Stimulated activated CD8-positive, alpha-beta memory T cell treated with anti-CD3 and anti-CD28 coated beads, Interleukin-2, amount 100 ng/mL, for 48 hours (primary cell): ENCODE measurements at regions not wholly inside any gene's neighbourhood (a gene's known extent, or its start where the extent isn't known, plus 50 kb on each side); places are given as distances from the start of the nearest gene placed in this dataset.

ENCODE experiments used
- DNase-seq, 2 donors: peaks; one replicate each; pipeline ENCODE4 v3.0.0-alpha.2; 2020; ENCODE audit warnings: low read depth in 2 of 2

GRCh38 chr13:107205318-107206104, 637.6 kb upstream of the ARGLU1 start:
- peak; percentile 29 to 31 for DNase-seq

- no peak for DNase-seq
Measured at GRCh38 chr13:107203146-107203847, 635.4 kb upstream of the ARGLU1 start.

DNA sequence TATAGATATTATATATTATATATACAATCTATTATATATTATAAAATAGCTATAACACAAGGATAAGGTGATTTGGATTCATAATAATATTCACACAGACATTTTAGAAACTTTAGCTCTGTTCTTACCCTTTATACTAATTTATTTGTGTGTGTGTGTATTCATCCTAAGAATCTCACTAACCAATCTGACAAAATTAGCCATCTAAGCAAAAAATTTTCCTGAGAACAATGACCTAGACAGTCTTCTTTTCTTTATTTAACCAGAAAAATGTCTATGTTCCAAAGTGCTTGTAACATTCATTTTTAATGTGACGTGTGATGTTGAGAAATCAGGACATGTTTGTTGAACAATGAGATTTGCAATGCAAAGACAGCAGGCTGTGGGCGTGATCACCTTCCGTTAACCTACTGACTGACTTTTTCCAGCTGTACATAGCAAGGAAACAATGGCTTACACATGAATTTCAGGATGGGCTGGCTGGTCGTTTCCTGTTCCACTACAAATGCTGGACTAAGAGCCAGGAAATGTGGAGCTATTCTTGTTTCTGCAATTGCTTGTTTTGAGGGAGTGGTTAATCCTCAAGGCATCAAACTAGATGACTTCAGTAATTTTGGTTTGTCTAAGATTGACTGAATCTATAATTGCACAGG, 634.6 kb upstream of the ARGLU1 start:
- DNase-seq: no peak

GRCh38 chr13:107200491-107200890, 632.6 kb upstream of the ARGLU1 start:
- DNase-seq: no peak

GRCh38 chr13:107192289-107192688, 624.4 kb upstream of the ARGLU1 start:
- no peak for DNase-seq

GRCh38 chr13:107190065-107190464, 622.1 kb upstream of the ARGLU1 start:
- DNase-seq: no peak

DNA sequence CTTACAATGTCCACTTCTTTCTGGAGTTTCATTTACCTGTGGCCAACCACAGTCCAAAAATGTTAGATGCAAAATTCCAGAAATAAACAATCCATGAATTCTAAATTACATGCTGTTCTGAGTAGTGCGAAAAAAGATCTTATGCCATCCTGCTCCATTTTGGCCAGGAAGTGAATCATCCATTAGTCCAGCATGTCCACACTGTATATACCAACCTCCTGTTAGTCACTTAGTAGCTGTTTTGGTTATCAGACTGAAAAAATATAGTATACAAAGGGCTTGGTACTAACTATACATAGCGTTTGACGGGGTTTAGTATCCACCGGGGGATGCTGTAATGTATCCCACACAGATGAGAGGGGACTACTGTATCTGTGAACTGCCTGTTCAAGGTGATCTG, 618.0 kb upstream of the ARGLU1 start:
- DNase-seq: no peak

GRCh38 chr13:107170270-107170931, 602.5 kb upstream of the ARGLU1 start:
- DNase-seq: no peak

- DNase-seq: no peak
Measured at GRCh38 chr13:107157271-107157670, 589.3 kb upstream of the ARGLU1 start.

GRCh38 chr13:107144432-107144831, 576.5 kb upstream of the ARGLU1 start:
- no peak for DNase-seq

DNA sequence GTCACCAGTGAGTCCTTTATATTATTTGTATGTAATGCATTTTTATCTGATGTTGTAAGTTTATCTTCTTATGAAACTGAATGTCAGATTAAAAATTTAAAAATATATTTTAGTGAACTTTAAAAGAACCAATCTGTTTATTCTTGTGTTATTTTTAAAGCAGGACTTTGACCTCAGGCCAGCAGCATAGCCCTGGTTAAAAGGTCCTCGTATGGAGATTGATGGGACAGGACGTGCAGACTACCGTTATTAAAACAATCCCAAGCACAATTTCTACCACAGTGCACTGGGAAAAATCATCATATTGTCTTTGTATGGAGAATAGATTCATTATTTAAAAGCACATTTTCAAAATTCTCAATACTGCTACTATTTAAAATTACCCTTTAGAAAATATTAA, 573.8 kb upstream of the ARGLU1 start:
- no peak for DNase-seq

GRCh38 chr13:107139006-107139405, 571.1 kb upstream of the ARGLU1 start:
- no peak for DNase-seq

DNA sequence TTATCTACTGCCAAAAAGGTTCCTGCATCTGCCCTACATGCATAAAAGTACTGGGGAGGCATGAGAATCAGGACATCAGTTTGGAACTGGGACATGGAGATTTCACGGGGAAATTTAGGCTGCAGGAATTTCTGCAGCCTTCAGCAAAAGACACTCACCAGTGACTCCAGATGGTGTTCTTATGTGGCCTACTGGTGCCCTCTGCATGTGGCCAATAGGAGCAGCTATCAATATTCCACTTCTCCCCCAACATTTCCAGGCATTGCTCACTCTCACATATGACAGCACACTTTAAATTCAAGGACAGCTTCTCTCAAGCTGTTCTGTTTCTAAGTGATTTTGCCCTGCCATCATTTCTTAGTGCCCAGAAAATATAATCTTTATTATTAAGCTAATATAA, 570.5 kb upstream of the ARGLU1 start:
- no peak for DNase-seq

- no peak for DNase-seq
Measured at GRCh38 chr13:107133950-107134349, 566.0 kb upstream of the ARGLU1 start.

- DNase-seq: no peak
Measured at GRCh38 chr13:107130566-107130965, 562.6 kb upstream of the ARGLU1 start.

GRCh38 chr13:107124730-107125129, 556.8 kb upstream of the ARGLU1 start:
- no peak for DNase-seq

DNA sequence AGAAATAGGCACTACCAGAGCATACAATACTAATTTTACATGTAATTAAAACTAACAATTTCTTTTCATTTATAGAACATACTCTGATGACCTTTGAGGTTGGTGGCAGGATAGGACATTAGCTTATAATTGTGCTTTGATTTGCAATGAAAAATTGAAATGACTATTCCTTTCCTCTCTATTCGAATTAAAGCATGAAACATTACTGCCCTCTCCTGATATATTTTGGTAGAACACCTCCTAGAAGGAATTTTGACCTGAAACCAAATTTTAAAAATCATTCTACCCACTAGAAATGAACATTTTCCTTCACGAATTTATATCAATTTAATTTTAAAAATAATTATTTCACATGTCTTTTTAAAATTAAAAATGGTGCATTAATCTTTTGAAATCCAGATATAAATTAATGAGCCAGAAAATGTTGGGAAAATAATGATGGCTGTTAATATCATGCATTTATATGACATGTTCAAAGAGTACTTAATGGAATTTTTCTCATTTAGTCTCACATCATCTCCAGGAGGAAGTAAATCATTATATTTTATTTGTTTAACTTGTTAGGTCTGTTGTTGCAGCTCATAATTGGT, 556.3 kb upstream of the ARGLU1 start:
- no peak for DNase-seq

GRCh38 chr13:107121793-107122192, 553.9 kb upstream of the ARGLU1 start:
- no peak for DNase-seq

- no peak for DNase-seq
Measured at GRCh38 chr13:107119989-107120881, 552.3 kb upstream of the ARGLU1 start.

GRCh38 chr13:107118506-107118905, 550.6 kb upstream of the ARGLU1 start:
- no peak for DNase-seq
